ENCODE measurements at regions not wholly inside any gene's neighbourhood (a gene's known extent, or its start where the extent isn't known, plus 50 kb on each side); places are given as distances from the start of the nearest gene placed in this dataset.

DNA sequence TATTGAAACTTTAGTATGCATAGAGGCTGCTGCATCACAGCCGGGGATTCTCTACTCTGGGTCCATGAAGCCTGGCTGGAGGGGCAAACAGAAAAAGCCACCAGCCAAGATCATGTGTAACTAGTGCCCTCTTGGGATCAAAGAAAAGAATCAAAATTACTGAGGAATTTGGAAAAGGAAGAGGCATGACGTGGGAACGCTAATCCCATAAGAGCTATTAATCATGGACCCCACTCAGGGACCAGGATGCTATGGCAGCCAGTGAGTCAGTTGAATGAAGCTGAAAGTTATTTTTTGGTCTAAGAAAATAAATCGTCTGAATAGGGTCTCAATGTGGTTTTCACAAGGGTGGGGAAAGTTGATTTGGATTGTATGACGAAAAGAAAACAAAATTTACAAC is 1165.1 kb downstream of the ROBO2 start:
- DNase-seq (ENCODE audit: extremely low read depth, low read depth) = peak; percentile 68
- TF ChIP-seq, protein P1, sequence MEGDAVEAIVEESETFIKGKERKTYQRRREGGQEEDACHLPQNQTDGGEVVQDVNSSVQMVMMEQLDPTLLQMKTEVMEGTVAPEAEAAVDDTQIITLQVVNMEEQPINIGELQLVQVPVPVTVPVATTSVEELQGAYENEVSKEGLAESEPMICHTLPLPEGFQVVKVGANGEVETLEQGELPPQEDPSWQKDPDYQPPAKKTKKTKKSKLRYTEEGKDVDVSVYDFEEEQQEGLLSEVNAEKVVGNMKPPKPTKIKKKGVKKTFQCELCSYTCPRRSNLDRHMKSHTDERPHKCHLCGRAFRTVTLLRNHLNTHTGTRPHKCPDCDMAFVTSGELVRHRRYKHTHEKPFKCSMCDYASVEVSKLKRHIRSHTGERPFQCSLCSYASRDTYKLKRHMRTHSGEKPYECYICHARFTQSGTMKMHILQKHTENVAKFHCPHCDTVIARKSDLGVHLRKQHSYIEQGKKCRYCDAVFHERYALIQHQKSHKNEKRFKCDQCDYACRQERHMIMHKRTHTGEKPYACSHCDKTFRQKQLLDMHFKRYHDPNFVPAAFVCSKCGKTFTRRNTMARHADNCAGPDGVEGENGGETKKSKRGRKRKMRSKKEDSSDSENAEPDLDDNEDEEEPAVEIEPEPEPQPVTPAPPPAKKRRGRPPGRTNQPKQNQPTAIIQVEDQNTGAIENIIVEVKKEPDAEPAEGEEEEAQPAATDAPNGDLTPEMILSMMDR (IDR thresholded peaks at IDR 0.05; ENCODE audit: low read depth, low read length) = peak; percentile 22

DNA sequence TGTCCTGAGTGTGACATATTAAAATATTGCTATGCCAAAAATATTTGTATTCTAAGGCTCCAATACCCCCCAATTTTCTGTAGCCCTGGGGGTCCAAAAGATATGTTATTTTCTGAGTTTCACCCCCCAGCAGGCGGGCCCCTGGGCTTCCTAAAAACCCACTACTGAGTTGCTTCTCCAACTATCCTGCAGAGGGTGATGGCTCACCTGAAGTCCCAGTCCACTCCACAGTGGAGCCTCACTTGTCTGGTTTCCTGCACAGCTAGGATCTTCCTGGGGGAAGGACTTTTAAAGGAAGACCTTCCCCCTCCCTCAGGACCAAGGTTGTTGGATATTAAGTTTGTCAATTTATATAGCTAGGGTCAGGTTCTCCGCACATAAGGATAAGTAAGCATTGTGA is 1181.4 kb downstream of the ROBO2 start:
- no peak for DNase-seq (ENCODE audit: extremely low read depth, low read depth)
- TF ChIP-seq, protein P1 (IDR thresholded peaks at IDR 0.05; ENCODE audit: low read depth, low read length) = no peak; the same call in 1 of the 2 replicates

DNA sequence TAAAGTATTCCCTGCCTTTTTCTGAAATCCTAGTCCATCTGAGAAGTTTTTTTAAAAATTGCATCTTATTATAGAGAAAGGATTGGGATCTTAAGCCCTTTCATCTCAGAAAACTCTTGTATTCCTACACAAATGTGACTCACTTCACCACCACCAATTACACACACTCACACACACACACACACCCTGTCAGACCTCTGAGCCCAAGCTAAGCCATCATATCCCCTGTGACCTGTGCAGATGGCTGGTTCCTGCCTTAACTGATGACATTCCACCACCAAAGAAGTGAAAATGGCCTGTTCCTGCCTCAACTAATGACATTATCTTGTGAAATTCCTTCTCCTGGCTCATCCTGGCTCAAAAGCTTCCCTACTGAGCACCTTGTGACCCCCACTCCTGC is 1181.9 kb downstream of the ROBO2 start:
- TF ChIP-seq, protein P1 (IDR thresholded peaks at IDR 0.05; ENCODE audit: low read depth, low read length) = no peak
- no peak for DNase-seq (ENCODE audit: extremely low read depth, low read depth)

DNA sequence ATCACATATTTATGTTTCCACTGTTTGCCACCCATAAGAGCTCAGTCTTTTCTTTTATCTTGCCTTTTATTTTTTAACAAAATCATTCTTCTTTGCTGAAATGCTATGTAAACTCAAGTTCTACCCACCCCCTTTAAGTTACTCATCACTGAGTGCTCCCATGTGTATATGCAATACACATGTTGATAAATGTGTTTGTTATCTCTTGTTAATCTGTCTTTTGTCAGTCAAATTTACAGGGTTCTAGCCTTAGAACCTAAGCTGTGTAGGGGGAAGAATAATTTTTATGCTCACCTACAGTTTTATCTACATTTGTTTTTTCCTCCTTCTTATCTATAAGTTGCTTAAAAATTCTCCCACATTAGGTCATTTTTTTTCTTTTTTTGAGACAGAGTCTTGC is 1195.9 kb downstream of the ROBO2 start:
- TF ChIP-seq, protein P1 (IDR thresholded peaks at IDR 0.05; ENCODE audit: low read depth, low read length) = no peak
- DNase-seq (ENCODE audit: extremely low read depth, low read depth) = no peak

DNA sequence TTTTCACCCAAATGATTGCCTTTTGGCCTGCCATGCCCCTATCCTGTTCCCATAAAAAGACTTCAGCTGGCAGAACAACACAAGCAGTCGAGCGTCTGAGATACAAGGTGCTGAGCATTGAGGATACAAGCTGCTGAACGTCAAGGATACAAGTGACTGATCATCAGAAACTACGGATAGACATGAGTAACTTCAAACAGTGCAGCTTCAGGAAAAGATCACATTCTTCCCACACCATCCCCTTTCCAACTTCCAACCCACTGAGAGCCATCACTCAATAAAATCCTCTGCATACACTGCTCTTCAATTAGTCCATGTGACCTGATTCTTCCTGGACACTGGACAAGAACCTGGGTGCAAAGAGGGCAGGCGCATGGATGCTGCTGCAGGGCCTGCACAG is 1198.9 kb downstream of the ROBO2 start:
- TF ChIP-seq, protein P1 (IDR thresholded peaks at IDR 0.05; ENCODE audit: low read depth, low read length) = no peak
- no peak for DNase-seq (ENCODE audit: extremely low read depth, low read depth)

DNA sequence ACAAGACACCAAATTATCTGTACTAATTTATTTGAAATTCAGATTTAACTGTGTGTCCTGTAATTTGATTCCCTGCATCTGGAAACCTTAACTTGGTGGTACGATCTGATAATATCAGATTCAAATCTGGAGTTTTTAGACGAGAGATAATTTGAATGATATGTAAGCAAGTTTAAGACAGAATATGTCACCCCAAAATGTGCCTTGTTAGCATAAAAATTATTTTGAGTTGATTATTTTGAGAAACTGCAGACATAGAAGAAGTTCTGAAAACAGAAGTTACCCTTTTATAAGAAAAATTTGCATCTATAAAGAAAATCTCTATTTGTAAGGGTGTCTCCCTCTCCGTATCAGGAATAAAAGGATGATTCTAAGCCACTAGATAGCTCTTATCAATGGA is 1202.8 kb downstream of the ROBO2 start:
- TF ChIP-seq, protein P1 (IDR thresholded peaks at IDR 0.05; ENCODE audit: low read depth, low read length) = no peak
- DNase-seq (ENCODE audit: extremely low read depth, low read depth) = no peak

DNA sequence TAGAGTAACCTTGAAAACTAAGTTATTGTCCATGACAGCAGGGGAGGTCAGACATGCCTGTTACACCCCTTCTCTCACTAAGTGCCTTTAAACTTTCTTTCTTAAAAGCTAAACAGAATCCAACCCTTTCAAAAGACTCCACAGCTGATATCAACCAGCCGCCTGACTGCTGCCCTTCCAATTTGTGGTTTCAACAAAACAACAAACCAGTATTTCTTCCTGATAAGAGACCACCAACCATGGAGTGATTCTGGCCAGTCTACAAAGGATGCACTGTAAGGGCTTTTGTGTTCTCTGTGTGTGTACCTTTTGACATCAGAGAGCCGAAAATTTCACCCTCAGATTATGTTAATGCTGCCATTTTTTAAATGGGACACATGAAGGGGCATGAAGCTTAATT is 1204.2 kb downstream of the ROBO2 start:
- TF ChIP-seq, protein P1 (IDR thresholded peaks at IDR 0.05; ENCODE audit: low read depth, low read length) = no peak
- no peak for DNase-seq (ENCODE audit: extremely low read depth, low read depth)
